Activated naive CD8-positive, alpha-beta T cell treated with anti-CD3 and anti-CD28 coated beads, Interleukin-2, amount 50 U/mL, for 24 hours (primary cell): ENCODE measurements at regions not wholly inside any gene's neighbourhood (a gene's known extent, or its start where the extent isn't known, plus 50 kb on each side); places are given as distances from the start of the nearest gene placed in this dataset.

Source experiments
- ATAC-seq: fragments of 150-1000 bp; cut with Tn5 transposase; one replicate; pipeline ENCODE4 v1.10.0; 2021
- DNase-seq: peaks from one replicate; pipeline ENCODE4 v3.0.0; 2021
- H3K27ac Mint-ChIP-seq: one replicate; pipeline ENCODE4 v1.8.0; 2021; ENCODE audit warnings: mild to moderate bottlenecking, mixed read lengths
- H3K27me3 Mint-ChIP-seq: one replicate; pipeline ENCODE4 v1.8.0; 2021; ENCODE audit warnings: mixed read lengths
- H3K36me3 Mint-ChIP-seq: one replicate; pipeline ENCODE4 v1.8.0; 2021; ENCODE audit warnings: low read depth, mixed read lengths
- H3K4me1 Mint-ChIP-seq: one replicate; pipeline ENCODE4 v1.8.0; 2021; ENCODE audit warnings: mixed read lengths
- H3K4me3 Mint-ChIP-seq: one replicate; pipeline ENCODE4 v1.8.0; 2021; ENCODE audit warnings: mild to moderate bottlenecking, moderate library complexity, mixed read lengths
- H3K9me3 Mint-ChIP-seq: one replicate; pipeline ENCODE4 v1.8.0; 2021; ENCODE audit warnings: mixed read lengths

GRCh38 chr22:48944751-48945620 is 882.7 kb downstream of the BRD1 start:
- Mint-ChIP-seq H3K27me3 (peaks cover 3% of the 10 kb centered on the region), H3K4me3 (no peak overlapping the region), H3K4me1 (no peaks in the 10 kb centered on the region), H3K27ac (no peak overlapping the region), H3K36me3 (no peaks in the 10 kb centered on the region), H3K9me3 (no peaks in the 10 kb centered on the region)
- ATAC-seq = no peak
- DNase-seq = no peak

- DNase-seq = no peak
- Mint-ChIP-seq H3K4me3 (no peak overlapping the region), H3K36me3 (no peaks in the 10 kb centered on the region), H3K27ac (no peak overlapping the region), H3K9me3 (no peaks in the 10 kb centered on the region), H3K27me3 (peaks cover under 1% of the 10 kb centered on the region), H3K4me1 (no peaks in the 10 kb centered on the region)
- no peak for ATAC-seq
These were observed 883.3 kb downstream of the BRD1 start for GRCh38 chr22:48944433-48944750.

GRCh38 chr22:48943567-48944432 is 883.9 kb downstream of the BRD1 start:
- DNase-seq = no peak
- no peak for ATAC-seq

GRCh38 chr22:48942698-48943566 is 884.7 kb downstream of the BRD1 start:
- no peak for ATAC-seq
- Mint-ChIP-seq H3K4me3 (no peak overlapping the region), H3K27ac (no peak overlapping the region), H3K4me1 (no peaks in the 10 kb centered on the region), H3K9me3 (no peaks in the 10 kb centered on the region), H3K36me3 (no peaks in the 10 kb centered on the region), H3K27me3 (peaks cover 2% of the 10 kb centered on the region)
- no peak for DNase-seq

More at GRCh38 chr22:48943567-48944432, 883.9 kb downstream of the BRD1 start:
- no peak overlapping the region for H3K27ac Mint-ChIP-seq
- H3K27me3 Mint-ChIP-seq = no peaks in the 10 kb centered on the region
- no peaks in the 10 kb centered on the region for H3K4me1 Mint-ChIP-seq
- H3K9me3 Mint-ChIP-seq = no peaks in the 10 kb centered on the region
- H3K4me3 Mint-ChIP-seq = no peak overlapping the region
- H3K36me3 Mint-ChIP-seq = no peaks in the 10 kb centered on the region

- Mint-ChIP-seq H3K27me3 (peaks cover 2% of the 10 kb centered on the region), H3K27ac (no peak overlapping the region), H3K4me1 (no peaks in the 10 kb centered on the region), H3K36me3 (no peaks in the 10 kb centered on the region), H3K9me3 (no peaks in the 10 kb centered on the region), H3K4me3 (no peak overlapping the region)
- ATAC-seq (no peak), DNase-seq (no peak)
These were observed 885.6 kb downstream of the BRD1 start for GRCh38 chr22:48941903-48942575.

- peaks cover 7% of the 10 kb centered on the region for H3K9me3 Mint-ChIP-seq
- no peak overlapping the region for H3K4me3 Mint-ChIP-seq
- ATAC-seq (no peak), DNase-seq (no peak)
- H3K4me1 Mint-ChIP-seq = no peaks in the 10 kb centered on the region
- H3K27ac Mint-ChIP-seq = no peak overlapping the region
- H3K27me3 Mint-ChIP-seq = peaks cover 7% of the 10 kb centered on the region
- H3K36me3 Mint-ChIP-seq = no peaks in the 10 kb centered on the region
These were observed 886.4 kb downstream of the BRD1 start for GRCh38 chr22:48941033-48941902.

GRCh38 chr22:48940266-48941032 is 887.2 kb downstream of the BRD1 start:
- H3K36me3 Mint-ChIP-seq = no peaks in the 10 kb centered on the region
- no peak overlapping the region for H3K27ac Mint-ChIP-seq
- ATAC-seq = no peak
- H3K9me3 Mint-ChIP-seq = peaks cover 7% of the 10 kb centered on the region
- no peaks in the 10 kb centered on the region for H3K4me1 Mint-ChIP-seq
- peaks cover 8% of the 10 kb centered on the region for H3K27me3 Mint-ChIP-seq
- H3K4me3 Mint-ChIP-seq = no peak overlapping the region
- no peak for DNase-seq

GRCh38 chr22:48939441-48940265 is 888.0 kb downstream of the BRD1 start:
- Mint-ChIP-seq H3K9me3 (peaks cover 13% of the 10 kb centered on the region), H3K27me3 (peaks cover 12% of the 10 kb centered on the region), H3K27ac (no peak overlapping the region), H3K36me3 (no peaks in the 10 kb centered on the region), H3K4me1 (no peaks in the 10 kb centered on the region), H3K4me3 (no peak overlapping the region)
- DNase-seq (no peak), ATAC-seq (no peak)

GRCh38 chr22:48938741-48939140 is 888.9 kb downstream of the BRD1 start:
- no peaks in the 10 kb centered on the region for H3K4me1 Mint-ChIP-seq
- H3K4me3 Mint-ChIP-seq = no peak overlapping the region
- peaks cover 12% of the 10 kb centered on the region for H3K27me3 Mint-ChIP-seq
- no peaks in the 10 kb centered on the region for H3K36me3 Mint-ChIP-seq
- H3K27ac Mint-ChIP-seq = no peak overlapping the region
- DNase-seq (no peak), ATAC-seq (no peak)
- peaks cover 19% of the 10 kb centered on the region for H3K9me3 Mint-ChIP-seq

- Mint-ChIP-seq H3K4me1 (no peaks in the 10 kb centered on the region), H3K27ac (no peak overlapping the region), H3K9me3 (peaks cover 19% of the 10 kb centered on the region), H3K4me3 (no peak overlapping the region), H3K36me3 (no peaks in the 10 kb centered on the region), H3K27me3 (peaks cover 12% of the 10 kb centered on the region)
- no peak for ATAC-seq
- DNase-seq = no peak
These were observed 890.5 kb downstream of the BRD1 start for GRCh38 chr22:48937032-48937639.

- ATAC-seq = no peak
These were observed 891.3 kb downstream of the BRD1 start for GRCh38 chr22:48936391-48936790.

GRCh38 chr22:48934446-48934845 is 893.2 kb downstream of the BRD1 start:
- H3K27ac Mint-ChIP-seq = no peak overlapping the region
- no peak overlapping the region for H3K4me3 Mint-ChIP-seq
- H3K9me3 Mint-ChIP-seq = peaks cover 19% of the 10 kb centered on the region
- peaks cover 18% of the 10 kb centered on the region for H3K27me3 Mint-ChIP-seq
- DNase-seq = no peak
- H3K4me1 Mint-ChIP-seq = no peaks in the 10 kb centered on the region
- H3K36me3 Mint-ChIP-seq = no peaks in the 10 kb centered on the region
- ATAC-seq = no peak

More at GRCh38 chr22:48936391-48936790, 891.3 kb downstream of the BRD1 start:
- DNase-seq = no peak
- peaks cover 12% of the 10 kb centered on the region for H3K27me3 Mint-ChIP-seq
- no peaks in the 10 kb centered on the region for H3K4me1 Mint-ChIP-seq
- H3K27ac Mint-ChIP-seq = no peak overlapping the region
- no peak overlapping the region for H3K4me3 Mint-ChIP-seq
- no peaks in the 10 kb centered on the region for H3K36me3 Mint-ChIP-seq
- H3K9me3 Mint-ChIP-seq = peaks cover 19% of the 10 kb centered on the region
